ENCODE measurements at regions not wholly inside any gene's neighbourhood (a gene's known extent, or its start where the extent isn't known, plus 50 kb on each side); places are given as distances from the start of the nearest gene placed in this dataset.

DNA sequence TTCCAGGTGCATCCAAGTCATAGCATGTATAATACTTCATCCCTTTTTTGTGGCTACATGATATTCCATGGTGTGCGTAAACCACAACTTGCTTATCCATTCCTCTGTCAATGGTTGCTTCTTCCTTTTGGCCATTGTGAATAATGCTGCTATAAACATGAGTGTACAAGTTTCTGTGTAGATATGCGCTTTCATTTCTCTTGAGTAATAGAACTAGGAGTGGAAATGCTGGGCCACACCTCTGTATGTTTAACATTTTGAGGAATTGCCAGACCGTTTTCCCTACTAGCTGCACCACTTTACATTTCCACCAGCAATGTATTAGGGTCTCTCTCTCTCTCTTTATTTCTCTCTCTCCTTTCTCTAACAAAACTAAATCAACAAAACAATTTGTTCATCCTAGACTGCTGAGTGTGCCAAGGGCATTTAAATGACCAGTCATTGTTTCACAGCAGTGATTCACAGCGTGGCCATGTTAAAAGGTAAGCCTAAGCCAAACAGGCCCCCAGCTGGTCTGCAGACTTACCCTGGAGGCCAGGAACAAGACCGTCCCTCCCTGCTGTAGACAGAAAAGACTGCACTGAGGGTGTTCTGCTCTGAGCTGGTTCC lies 53.2 kb upstream of the LYST start (continued):
- TF ChIP-seq MGA (IDR thresholded peaks at IDR 0.05), result no peak
- no peak for TF ChIP-seq SAFB2 (IDR thresholded peaks at IDR 0.05; ENCODE audit: borderline replicate concordance, low read depth, low read length, severe bottlenecking)
- no peak for TF ChIP-seq DIDO1 (tag; IDR thresholded peaks at IDR 0.05; ENCODE audit: low read depth)
- TF ChIP-seq ZBTB43 (CRISPR knock-in tag; IDR thresholded peaks at IDR 0.05), result no peak
- TF ChIP-seq ZNF395 (CRISPR knock-in tag; IDR thresholded peaks at IDR 0.05), result no peak
